C1 segment of cervical spinal cord (tissue), 14 donors: ENCODE measurements at regions not wholly inside any gene's neighbourhood (a gene's known extent, or its start where the extent isn't known, plus 50 kb on each side); places are given as distances from the start of the nearest gene placed in this dataset.
A peak's percentile ranks its signal among the peaks of the same experiment; 100 is the strongest.
"Not testable (repeated sequence)": the region's sequence is repeated elsewhere in the genome, so short reads cannot be mapped to it uniquely, and the experiment has no call there.

Source experiments
- DNase-seq, 14 donors: peaks; one replicate each; lab custom pipeline; 2025; lab: John Stamatoyannopoulos, UW

GRCh38 chr21:35982717-35983116 lies 77.6 kb downstream of the SETD4 start:
- no peak for DNase-seq

GRCh38 chr21:35981514-35982070 lies 78.7 kb downstream of the SETD4 start:
- DNase-seq, result no peak

- DNase-seq, result no peak
Observed at GRCh38 chr21:35980821-35981220, 79.5 kb downstream of the SETD4 start.

GRCh38 chr21:35977860-35978259 lies 82.5 kb downstream of the SETD4 start:
- DNase-seq, result not testable (repeated sequence)

GRCh38 chr21:35976929-35977328 lies 83.4 kb downstream of the SETD4 start:
- no peak for DNase-seq

- no peak for DNase-seq
Observed at GRCh38 chr21:35976481-35976880, 83.8 kb downstream of the SETD4 start.

GRCh38 chr21:35974775-35975174 lies 85.6 kb downstream of the SETD4 start:
- DNase-seq, result no peak

GRCh38 chr21:35971824-35972223 lies 88.5 kb downstream of the SETD4 start:
- DNase-seq, result no peak

GRCh38 chr21:35969281-35969680 lies 91.0 kb downstream of the SETD4 start:
- no peak for DNase-seq

- DNase-seq, result no peak
Observed at GRCh38 chr21:35968564-35968963, 91.8 kb downstream of the SETD4 start.

- DNase-seq, result no peak
Observed at GRCh38 chr21:35965699-35966098, 94.6 kb downstream of the SETD4 start.

GRCh38 chr21:35963920-35964451 lies 96.3 kb downstream of the SETD4 start:
- no peak for DNase-seq

GRCh38 chr21:35962917-35963316 lies 97.4 kb downstream of the SETD4 start:
- no peak for DNase-seq

GRCh38 chr21:35954066-35954465 lies 106.3 kb downstream of the SETD4 start:
- DNase-seq, result no peak

GRCh38 chr21:35953597-35953996 lies 106.7 kb downstream of the SETD4 start:
- DNase-seq, result no peak

- DNase-seq, result no peak
Observed at GRCh38 chr21:35952651-35953340, 107.5 kb downstream of the SETD4 start.

- DNase-seq, result no peak
Observed at GRCh38 chr21:35948982-35949381, 111.3 kb downstream of the SETD4 start.

- DNase-seq, result no peak
Observed at GRCh38 chr21:35945089-35945671, 115.1 kb downstream of the SETD4 start.

- DNase-seq, result no peak
Observed at GRCh38 chr21:35943752-35944151, 116.6 kb downstream of the SETD4 start.

GRCh38 chr21:35942211-35943144 lies 117.8 kb downstream of the SETD4 start:
- no peak for DNase-seq

- peak in 9 of 14 donors; percentile 1 to 30 (median 16) for DNase-seq
Observed at GRCh38 chr21:35940074-35940927, 120.0 kb downstream of the SETD4 start.
